ENCODE measurements at regions not wholly inside any gene's neighbourhood (a gene's known extent, or its start where the extent isn't known, plus 50 kb on each side); places are given as distances from the start of the nearest gene placed in this dataset.

DNA sequence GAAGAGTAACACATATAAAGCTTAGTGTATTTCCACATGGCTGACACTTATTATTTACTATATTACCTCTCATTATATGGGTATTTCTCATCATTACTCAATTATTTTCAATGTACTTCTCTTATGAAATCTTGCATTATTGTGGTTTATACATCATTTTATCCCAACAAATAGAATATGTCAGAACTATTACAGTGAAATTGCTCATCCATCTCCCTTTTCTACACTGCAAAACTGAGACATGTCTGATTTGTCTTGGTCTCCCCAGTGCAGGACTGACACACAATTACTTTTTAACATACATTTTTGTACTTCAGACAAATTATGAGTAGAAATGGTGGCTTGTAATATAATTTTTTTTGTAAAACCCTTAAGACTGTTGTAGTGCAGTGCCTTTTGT, 600.9 kb downstream of the PLCL1 start:
- TF ChIP-seq, protein P1, sequence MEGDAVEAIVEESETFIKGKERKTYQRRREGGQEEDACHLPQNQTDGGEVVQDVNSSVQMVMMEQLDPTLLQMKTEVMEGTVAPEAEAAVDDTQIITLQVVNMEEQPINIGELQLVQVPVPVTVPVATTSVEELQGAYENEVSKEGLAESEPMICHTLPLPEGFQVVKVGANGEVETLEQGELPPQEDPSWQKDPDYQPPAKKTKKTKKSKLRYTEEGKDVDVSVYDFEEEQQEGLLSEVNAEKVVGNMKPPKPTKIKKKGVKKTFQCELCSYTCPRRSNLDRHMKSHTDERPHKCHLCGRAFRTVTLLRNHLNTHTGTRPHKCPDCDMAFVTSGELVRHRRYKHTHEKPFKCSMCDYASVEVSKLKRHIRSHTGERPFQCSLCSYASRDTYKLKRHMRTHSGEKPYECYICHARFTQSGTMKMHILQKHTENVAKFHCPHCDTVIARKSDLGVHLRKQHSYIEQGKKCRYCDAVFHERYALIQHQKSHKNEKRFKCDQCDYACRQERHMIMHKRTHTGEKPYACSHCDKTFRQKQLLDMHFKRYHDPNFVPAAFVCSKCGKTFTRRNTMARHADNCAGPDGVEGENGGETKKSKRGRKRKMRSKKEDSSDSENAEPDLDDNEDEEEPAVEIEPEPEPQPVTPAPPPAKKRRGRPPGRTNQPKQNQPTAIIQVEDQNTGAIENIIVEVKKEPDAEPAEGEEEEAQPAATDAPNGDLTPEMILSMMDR (IDR thresholded peaks at IDR 0.05; ENCODE audit: low read depth, low read length), result no peak
- H3K27me3 ChIP-seq, result no peaks in the 10 kb centered on the region

DNA sequence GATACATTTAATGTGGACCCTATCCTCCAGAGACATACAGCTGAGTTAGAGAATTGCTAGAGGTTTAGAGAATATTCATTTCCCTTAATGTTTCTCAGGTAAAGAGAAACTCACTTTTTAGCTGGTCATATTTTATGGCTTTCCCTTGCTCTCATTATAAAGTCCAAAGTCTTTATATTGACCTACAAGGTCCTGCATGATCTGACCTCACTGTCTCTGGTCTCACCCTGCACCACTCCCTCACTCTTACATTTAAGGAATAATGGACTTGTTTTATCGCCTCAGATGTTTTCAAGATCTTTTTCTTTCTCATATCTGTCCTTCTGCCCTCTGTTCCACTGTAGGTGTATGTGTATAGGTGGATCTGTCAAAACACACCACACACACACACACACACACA, 597.3 kb downstream of the PLCL1 start:
- peaks cover 3% of the 10 kb centered on the region; the same call in 1 of the 2 replicates for H3K27me3 ChIP-seq
- H3K36me3 ChIP-seq, result no peaks in the 10 kb centered on the region
- no peak overlapping the region for H3K4me3 ChIP-seq (ENCODE audit: low read depth, low read length)
- H3K9me3 ChIP-seq, result no peaks in the 10 kb centered on the region
- TF ChIP-seq, protein P1 (IDR thresholded peaks at IDR 0.05; ENCODE audit: low read depth, low read length), result no peak
- H3K4me1 ChIP-seq, result no peaks in the 10 kb centered on the region
- no peak for DNase-seq

More for the DNA sequence above, 600.9 kb downstream of the PLCL1 start:
- H3K4me3 ChIP-seq (ENCODE audit: low read depth, low read length), result no peak overlapping the region
- no peak for DNase-seq
- H3K36me3 ChIP-seq, result no peaks in the 10 kb centered on the region
- no peaks in the 10 kb centered on the region for H3K9me3 ChIP-seq
- H3K4me1 ChIP-seq, result no peaks in the 10 kb centered on the region

DNA sequence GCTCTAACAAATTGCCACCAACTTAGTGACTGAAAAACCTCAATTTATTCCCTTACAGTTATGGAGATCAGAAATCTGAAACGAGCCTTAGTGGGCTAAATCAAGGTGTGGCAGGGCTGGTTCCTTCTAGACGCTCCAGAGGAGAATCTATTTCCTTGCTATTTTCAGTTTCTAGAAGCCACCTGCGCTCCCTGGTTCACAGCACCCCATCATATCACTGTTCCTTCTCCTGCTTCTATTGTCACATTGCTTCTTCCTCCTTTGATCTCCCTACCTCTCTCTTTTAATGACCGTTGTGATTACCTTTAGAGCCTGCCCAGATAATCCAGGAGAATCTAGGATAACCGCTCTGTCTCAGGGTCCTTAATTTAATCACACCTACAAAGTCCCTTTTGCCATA, 596.6 kb downstream of the PLCL1 start:
- DNase-seq, result no peak
- no peaks in the 10 kb centered on the region for H3K36me3 ChIP-seq
- TF ChIP-seq, protein P1 (IDR thresholded peaks at IDR 0.05; ENCODE audit: low read depth, low read length), result no peak
- no peaks in the 10 kb centered on the region for H3K9me3 ChIP-seq
- peaks cover 3% of the 10 kb centered on the region; the same call in 1 of the 2 replicates for H3K27me3 ChIP-seq
- H3K4me1 ChIP-seq, result no peaks in the 10 kb centered on the region
- no peak overlapping the region for H3K4me3 ChIP-seq (ENCODE audit: low read depth, low read length)

DNA sequence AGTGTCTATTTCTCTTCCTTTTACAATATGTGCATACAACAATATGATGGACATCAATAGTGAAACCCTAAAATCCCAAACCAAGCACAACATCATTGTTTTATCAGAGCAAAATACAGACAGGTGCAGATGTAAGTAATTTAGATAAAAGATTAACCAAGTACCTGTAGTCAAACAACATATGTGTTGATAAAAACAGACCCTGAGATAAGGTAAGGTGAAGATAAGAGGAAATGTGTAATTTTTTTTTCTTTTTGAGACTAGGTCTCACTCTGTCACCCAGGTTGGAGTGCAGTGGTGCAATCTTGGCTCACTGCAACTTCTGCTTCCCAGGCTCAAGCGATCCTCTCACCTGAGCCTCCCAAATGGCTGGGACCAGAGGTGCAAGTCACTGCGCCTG, 589.8 kb downstream of the PLCL1 start:
- H3K27me3 ChIP-seq, result no peaks in the 10 kb centered on the region
- no peak overlapping the region for H3K4me3 ChIP-seq (ENCODE audit: low read depth, low read length)
- H3K4me1 ChIP-seq, result no peaks in the 10 kb centered on the region
- no peak for DNase-seq
- TF ChIP-seq, protein P1 (IDR thresholded peaks at IDR 0.05; ENCODE audit: low read depth, low read length), result no peak
- H3K9me3 ChIP-seq, result no peaks in the 10 kb centered on the region
- no peaks in the 10 kb centered on the region for H3K36me3 ChIP-seq

DNA sequence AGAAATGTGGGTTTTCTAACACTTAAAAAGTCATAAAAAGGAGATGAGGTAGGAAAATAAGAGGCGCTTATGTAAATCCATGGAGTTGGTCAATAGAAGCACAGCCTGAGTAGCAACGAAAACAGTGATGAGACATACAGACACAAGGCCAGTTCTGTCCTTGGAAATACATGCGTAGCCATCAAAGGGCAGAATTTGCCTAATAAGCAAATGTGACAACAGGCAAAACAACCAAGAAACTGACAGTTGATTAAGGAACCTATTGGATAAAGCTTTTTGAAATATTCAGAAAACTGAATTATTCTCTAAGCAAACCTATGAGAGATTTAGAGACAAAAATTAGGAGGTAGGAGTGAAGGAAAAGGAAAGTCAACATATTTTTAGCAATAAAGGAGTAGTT, 586.3 kb downstream of the PLCL1 start:
- no peak for DNase-seq

DNA sequence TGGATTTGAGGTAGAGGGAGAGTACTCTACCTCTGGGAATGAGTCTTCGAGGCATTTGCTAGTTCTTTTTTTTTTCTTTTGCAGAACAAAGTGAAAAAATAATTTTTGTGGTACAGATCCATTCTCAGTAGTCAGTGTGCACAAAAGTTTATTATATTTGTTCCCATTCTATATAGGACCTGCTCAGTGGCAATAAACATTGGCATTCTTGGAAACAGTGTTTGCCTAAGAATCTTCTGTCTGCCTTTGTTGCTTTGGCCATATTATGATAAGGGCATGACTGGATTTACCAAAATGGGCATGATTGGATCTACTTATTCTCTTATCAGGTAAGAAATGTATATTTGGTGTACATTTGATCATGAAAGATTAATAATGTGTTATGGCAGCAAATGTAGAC, 583.3 kb downstream of the PLCL1 start:
- Histone ChIP-seq H3K9me3 (no peaks in the 10 kb centered on the region), H3K27me3 (no peaks in the 10 kb centered on the region), H3K4me1 (no peaks in the 10 kb centered on the region), H3K36me3 (no peaks in the 10 kb centered on the region), H3K4me3 (ENCODE audit: low read depth, low read length) (no peak overlapping the region)
- TF ChIP-seq, protein P1 (IDR thresholded peaks at IDR 0.05; ENCODE audit: low read depth, low read length), result no peak
- DNase-seq, result no peak

More for the DNA sequence above, 586.3 kb downstream of the PLCL1 start:
- Histone ChIP-seq H3K27me3 (no peaks in the 10 kb centered on the region), H3K36me3 (no peaks in the 10 kb centered on the region), H3K4me3 (ENCODE audit: low read depth, low read length) (no peak overlapping the region), H3K4me1 (no peaks in the 10 kb centered on the region), H3K9me3 (no peaks in the 10 kb centered on the region)
- TF ChIP-seq, protein P1 (IDR thresholded peaks at IDR 0.05; ENCODE audit: low read depth, low read length), result no peak

Measured in BE2C (cell line).